Upper lobe of left lung (tissue), 6 donors: ENCODE measurements at regions not wholly inside any gene's neighbourhood (a gene's known extent, or its start where the extent isn't known, plus 50 kb on each side); places are given as distances from the start of the nearest gene placed in this dataset.

Experiments used
- ATAC-seq, 2 donors: fragments of 200-7000 bp; cut with Tn5 transposase; one replicate each; pipeline ENCODE4 v1.9.1; 2022; ENCODE audit warnings: mild to moderate bottlenecking in 2 of 2, moderate library complexity in 2 of 2; ENCODE audit not compliant: low FRiP score in 2 of 2
- DNase-seq, 2 donors: peaks; one replicate each; pipeline ENCODE4 v3.0.0-alpha.2; 2019 to 2020
- H3K27ac ChIP-seq, 4 donors: fragments of 200-600 bp; sonication (generic); one replicate each; pipeline ENCODE4 v1.5.1; 2016 to 2019
- H3K27me3 ChIP-seq, 4 donors: fragments of 200-600 bp; sonication (generic); one replicate each; pipeline ENCODE4 v1.5.1; 2017 to 2019
- H3K36me3 ChIP-seq, 4 donors: fragments of 200-600 bp; sonication (generic); one replicate each; pipeline ENCODE4 v1.5.1; 2016 to 2019
- H3K4me1 ChIP-seq, 4 donors: fragments of 200-600 bp; sonication (generic); one replicate each; pipeline ENCODE4 v1.5.1; 2018 to 2019
- H3K4me3 ChIP-seq, 4 donors: fragments of 200-600 bp; sonication (generic); one replicate each; pipeline ENCODE4 v1.5.1; 2017 to 2019; ENCODE audit warnings: mild to moderate bottlenecking in 2 of 4, moderate library complexity in 1 of 4
- H3K9me3 ChIP-seq, 4 donors: fragments of 200-600 bp; sonication (generic); one replicate each; pipeline ENCODE4 v1.5.1; 2018 to 2019
- CTCF ChIP-seq, 6 experiments: fragments of 450-650 bp in 4 of 6; fragments of 200-600 bp in 2 of 6; sonication (generic) in 2 of 6; IDR thresholded peaks; one replicate each; pipeline ENCODE4 v1.5.1; 2016 to 2019; ENCODE audit warnings: antibody characterized with exemption in 6 of 6
- EP300 ChIP-seq, 4 donors: sonication (generic); formaldehyde crosslinking; IDR thresholded peaks; one replicate each; pipeline ENCODE4 v1.5.1; 2017; ENCODE audit warnings: antibody characterized with exemption in 4 of 4, control low read depth in 2 of 4
- POLR2A ChIP-seq, 4 donors: fragments of 450-650 bp; IDR thresholded peaks; one replicate each; pipeline ENCODE4 v1.5.1; 2016 to 2017; ENCODE audit warnings: antibody characterized with exemption in 4 of 4, mild to moderate bottlenecking in 2 of 4
- POLR2AphosphoS5 ChIP-seq, 2 donors: sonication (generic); formaldehyde crosslinking; IDR thresholded peaks; one replicate each; pipeline ENCODE4 v1.5.1; 2017; ENCODE audit warnings: antibody characterized with exemption in 2 of 2
- WGBS, 2 donors: methylation state at CpG; one replicate each; pipeline ENCODE4 v1.1.5; 2017 to 2018; 5-methylcytosine and 5-hydroxymethylcytosine counted together
- donor health status: DM: no; HTN: no; CAD: no; lungs with moderate emphysema.
- donor health status: DM: no; HTN: yes; CAD: no; lungs with severe emphysema.

DNA sequence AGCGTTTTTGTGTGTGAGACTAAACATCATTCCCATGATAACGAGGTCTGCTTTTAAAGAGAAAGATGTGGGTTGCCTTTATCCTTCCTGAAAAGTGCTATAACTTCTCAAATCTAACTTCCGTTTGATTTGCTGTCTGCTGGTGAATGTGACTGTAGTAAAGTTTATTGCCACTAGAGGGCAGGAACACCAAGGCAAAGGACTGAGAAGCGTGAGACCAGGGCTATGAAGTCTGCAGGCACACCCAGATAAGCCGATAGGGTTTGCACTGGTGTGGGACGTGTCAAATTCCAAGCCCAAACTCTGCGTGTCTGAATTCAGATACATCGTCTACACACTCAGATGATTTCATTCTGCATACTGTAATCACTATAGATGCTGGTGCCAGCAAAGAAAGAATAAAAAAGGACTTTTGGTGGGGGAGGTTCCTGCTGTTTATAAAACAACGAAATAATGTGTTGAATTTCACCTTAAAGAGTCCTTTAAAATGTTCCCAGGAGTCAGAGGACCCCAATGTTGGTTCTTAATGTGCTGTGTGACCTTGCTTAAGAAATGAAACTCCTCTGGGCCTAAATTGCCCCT is 87.2 kb downstream of the PTTG1 start:
- 9 to 10% methylated on average over 9 of the region's 9 CpGs for WGBS, 2 donors
- Histone ChIP-seq H3K27me3 (no peaks in the 10 kb centered on the region), H3K4me1 (peaks cover 0 to 18% (median 5%) of the 10 kb centered on the region in 4 donors), H3K4me3 (no peak overlapping the region), H3K9me3 (no peaks in the 10 kb centered on the region), H3K36me3 (no peaks in the 10 kb centered on the region), H3K27ac (no peak overlapping the region)
- ATAC-seq = peak; percentile 83 to 89
- peak; percentile 75 to 92 (median 84) for TF ChIP-seq CTCF (IDR thresholded peaks at IDR 0.05)
- no peak for TF ChIP-seq POLR2A (IDR thresholded peaks at IDR 0.05)
- DNase-seq = peak in 1 of 2 donors; percentile 54

GRCh38 chr5:160511280-160511929 is 89.8 kb downstream of the PTTG1 start:
- H3K4me1 ChIP-seq = peaks cover 0 to 11% (median 5%) of the 10 kb centered on the region in 4 donors
- no peaks in the 10 kb centered on the region for H3K36me3 ChIP-seq
- DNase-seq = no peak
- WGBS, 2 donors = 58 to 62% methylated on average over 12 of the region's 12 CpGs
- no peaks in the 10 kb centered on the region for H3K27me3 ChIP-seq
- no peak overlapping the region for H3K4me3 ChIP-seq
- TF ChIP-seq POLR2AphosphoS5 (IDR thresholded peaks at IDR 0.05) (no peak), EP300 (IDR thresholded peaks at IDR 0.05) (no peak), POLR2A (IDR thresholded peaks at IDR 0.05) (no peak), CTCF (IDR thresholded peaks at IDR 0.05) (no peak)
- H3K9me3 ChIP-seq = no peaks in the 10 kb centered on the region
- no peak overlapping the region for H3K27ac ChIP-seq
- ATAC-seq = no peak
